ENCODE measurements at regions not wholly inside any gene's neighbourhood (a gene's known extent, or its start where the extent isn't known, plus 50 kb on each side); places are given as distances from the start of the nearest gene placed in this dataset.

DNA sequence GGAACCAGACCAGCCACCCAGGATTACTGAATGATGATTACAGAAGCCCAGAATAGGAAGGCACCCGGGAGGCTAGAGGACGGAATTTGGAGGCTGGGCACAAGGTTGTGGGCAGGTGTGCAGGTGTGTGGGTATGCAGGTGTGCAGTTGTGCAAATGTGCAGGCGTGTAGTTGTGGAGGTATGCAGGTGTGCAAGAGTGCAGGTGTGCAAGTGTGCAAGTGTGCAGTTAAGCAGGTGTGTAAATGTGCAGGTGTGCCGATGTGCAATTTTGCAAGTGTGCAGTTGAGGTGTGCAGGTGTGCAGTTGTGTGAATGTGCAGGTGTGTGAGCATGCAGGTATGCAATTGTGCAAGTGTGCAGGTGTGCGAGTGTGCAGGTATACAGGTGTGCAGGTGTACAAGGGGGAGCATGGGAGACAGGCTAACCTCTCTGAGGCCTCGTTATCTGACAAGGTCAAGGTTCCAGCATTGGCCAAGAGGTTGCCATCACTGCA lies 131.8 kb downstream of the KCTD15 start:
- in situ Hi-C loops (cut with HindIII; ENCODE audit: low pct_unique_long_range_greater_than_20kb, low sequenced_read_pairs): no loop called here
- no peak for DNase-seq (ENCODE audit: low read depth)

- in situ Hi-C loops (cut with HindIII; ENCODE audit: low pct_unique_long_range_greater_than_20kb, low sequenced_read_pairs): no loop called here
- DNase-seq (ENCODE audit: low read depth): no peak
Observed at GRCh38 chr19:33933931-33934330, 137.3 kb downstream of the KCTD15 start.

- DNase-seq (ENCODE audit: low read depth): no peak
Observed at GRCh38 chr19:33938821-33939220, 142.2 kb downstream of the KCTD15 start.

GRCh38 chr19:33941133-33941532 lies 144.5 kb downstream of the KCTD15 start:
- in situ Hi-C loops (cut with HindIII; ENCODE audit: low pct_unique_long_range_greater_than_20kb, low sequenced_read_pairs): no loop called here
- no peak for DNase-seq (ENCODE audit: low read depth)

More at GRCh38 chr19:33938821-33939220, 142.2 kb downstream of the KCTD15 start:
- in situ Hi-C loops (cut with HindIII; ENCODE audit: low pct_unique_long_range_greater_than_20kb, low sequenced_read_pairs): no loop called here

- in situ Hi-C loops (cut with HindIII; ENCODE audit: low pct_unique_long_range_greater_than_20kb, low sequenced_read_pairs): no loop called here
Observed at GRCh38 chr19:33946535-33947264, 150.0 kb downstream of the KCTD15 start.

DNA sequence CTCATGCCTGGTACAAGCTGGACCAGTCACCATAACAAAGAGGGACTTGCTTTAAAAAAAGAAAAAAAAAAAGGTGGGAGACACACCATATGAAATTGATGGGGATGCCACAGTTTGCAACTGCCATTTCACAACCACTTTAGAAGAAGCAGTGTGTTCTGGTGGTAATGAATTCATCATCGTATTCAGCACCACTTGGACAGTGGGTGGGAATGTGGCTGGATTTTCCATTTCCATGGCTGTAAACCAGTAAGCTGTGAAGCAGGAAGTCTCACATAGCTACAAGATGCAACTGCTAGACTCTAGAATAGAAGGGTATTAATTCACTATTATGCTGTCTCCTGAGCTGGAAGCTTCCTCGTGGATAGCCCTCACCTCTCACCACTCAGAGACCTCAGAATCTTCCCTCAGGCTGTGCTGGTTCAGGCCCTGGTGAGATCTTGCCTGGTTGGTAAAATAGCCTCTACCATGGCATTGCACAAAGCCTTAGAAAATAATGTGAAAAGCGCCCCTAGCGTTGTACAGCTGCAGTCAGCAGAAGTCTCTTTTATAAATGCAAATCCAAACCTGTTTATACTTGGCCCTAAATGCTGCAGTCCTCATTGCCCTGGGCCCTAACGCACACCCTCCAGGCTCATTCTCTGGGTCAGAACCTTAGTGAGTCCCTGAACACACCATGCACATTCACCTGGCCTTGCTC lies 150.7 kb downstream of the KCTD15 start:
- in situ Hi-C loops (cut with HindIII; ENCODE audit: low pct_unique_long_range_greater_than_20kb, low sequenced_read_pairs): no loop called here
- no peak for DNase-seq (ENCODE audit: low read depth)

More at GRCh38 chr19:33946535-33947264, 150.0 kb downstream of the KCTD15 start:
- no peak for DNase-seq (ENCODE audit: low read depth)

DNA sequence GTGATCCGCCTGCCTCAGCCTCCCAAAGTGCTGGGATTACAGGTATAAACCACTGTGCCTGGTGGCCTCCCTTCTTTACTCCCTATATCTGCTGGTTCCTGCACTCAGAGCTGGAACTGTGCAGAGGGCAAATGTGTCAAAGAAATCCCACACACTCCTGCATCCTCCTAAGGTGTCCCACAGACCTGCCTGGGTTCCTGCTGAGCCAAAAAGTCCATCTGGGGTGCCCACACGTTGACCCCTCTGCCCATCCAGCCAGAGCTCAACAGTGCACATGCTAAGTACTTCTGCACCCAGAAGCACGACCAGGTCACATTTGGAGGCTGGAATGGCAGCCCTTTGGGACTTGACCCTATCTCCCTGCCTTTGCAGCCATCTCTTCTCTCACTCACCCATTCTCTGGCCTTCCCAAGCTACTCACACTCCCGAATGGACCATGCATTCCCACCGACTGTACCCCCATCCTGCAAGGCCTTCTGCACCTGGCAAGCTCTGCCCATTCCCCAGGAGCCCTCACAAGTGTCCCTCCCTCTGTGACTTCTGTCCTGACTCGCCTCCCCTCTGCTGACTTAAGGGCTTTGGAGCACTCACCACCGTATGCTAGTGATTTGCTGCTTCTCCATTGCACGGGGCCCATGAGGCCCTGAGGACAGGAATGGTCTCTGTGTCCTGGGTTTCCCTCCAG lies 152.1 kb downstream of the KCTD15 start:
- no peak for DNase-seq (ENCODE audit: low read depth)

DNA sequence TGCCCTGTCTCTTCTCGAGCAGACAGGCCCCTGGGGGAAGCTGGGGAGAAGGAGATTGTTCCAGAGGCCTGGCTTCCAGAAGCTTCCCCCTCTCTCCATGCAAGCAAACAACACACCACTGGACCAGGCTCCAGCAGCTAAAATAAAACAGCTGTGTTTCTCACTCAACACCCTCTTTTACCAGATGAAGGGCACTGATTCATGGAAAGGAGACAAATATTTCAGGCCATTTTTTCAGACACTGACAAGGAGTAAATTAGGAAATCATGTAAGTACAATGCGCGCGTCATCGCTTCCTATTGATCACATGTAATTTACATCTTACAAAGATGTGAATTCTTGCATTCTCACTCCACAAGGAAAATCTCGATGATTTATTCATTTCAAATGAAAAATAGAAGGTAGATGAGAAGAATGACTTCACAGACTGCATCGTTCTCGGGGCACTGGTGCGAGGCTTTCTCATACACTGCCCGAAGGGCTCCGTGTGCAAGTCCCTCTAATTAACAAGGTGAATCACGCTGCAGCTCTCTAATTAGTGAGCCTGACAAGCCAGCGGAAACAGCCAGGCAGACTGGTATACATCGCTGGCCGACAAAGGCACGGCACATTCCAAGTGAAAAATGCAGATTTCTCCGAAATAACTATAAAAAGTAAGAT lies 153.6 kb downstream of the KCTD15 start:
- DNase-seq (ENCODE audit: low read depth): no peak
- in situ Hi-C loops (cut with HindIII; ENCODE audit: low pct_unique_long_range_greater_than_20kb, low sequenced_read_pairs): no loop called here

More for the DNA sequence above, 152.1 kb downstream of the KCTD15 start:
- in situ Hi-C loops (cut with HindIII; ENCODE audit: low pct_unique_long_range_greater_than_20kb, low sequenced_read_pairs): no loop called here

DNA sequence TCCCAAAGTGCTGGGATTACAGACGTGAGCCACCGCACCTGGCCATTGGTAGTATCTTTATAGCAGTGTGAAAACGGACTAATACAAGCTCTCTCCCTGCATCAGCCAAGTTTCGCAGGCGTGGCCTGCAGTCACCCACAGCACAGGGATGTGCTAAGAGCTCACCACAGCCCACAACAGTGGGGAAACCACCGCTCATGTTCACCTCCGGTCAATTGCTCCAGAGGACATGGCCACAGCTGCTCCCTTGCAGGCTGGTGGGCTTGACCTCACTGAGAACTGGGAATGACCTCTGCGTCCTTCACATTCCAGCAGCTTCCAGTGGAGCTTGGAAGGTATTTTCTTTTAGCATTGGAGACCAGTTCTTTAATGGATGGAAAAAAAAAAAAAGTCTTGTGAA lies 156.4 kb downstream of the KCTD15 start:
- DNase-seq (ENCODE audit: low read depth): no peak
- in situ Hi-C loops (cut with HindIII; ENCODE audit: low pct_unique_long_range_greater_than_20kb, low sequenced_read_pairs): no loop called here

DNA sequence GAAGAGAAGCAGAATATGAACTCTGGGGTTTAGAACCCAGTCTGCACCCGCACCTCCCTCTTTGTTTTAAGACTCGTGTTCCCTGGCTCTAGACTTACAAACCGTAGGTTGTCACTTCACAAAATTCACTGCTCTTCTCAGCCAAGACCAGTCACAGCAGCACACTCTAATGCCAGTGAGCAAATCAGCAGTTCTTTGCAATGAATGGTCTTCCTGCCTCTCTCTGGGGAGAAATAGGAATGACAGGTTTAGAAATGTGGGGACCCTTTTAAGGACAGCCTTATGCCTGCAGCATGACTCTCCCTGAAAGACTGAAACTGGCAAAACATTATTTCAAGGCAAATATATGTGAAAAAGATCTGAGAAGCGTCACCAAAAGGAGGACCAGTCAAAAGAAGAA lies 156.9 kb downstream of the KCTD15 start:
- in situ Hi-C loops (cut with HindIII; ENCODE audit: low pct_unique_long_range_greater_than_20kb, low sequenced_read_pairs): no loop called here
- no peak for DNase-seq (ENCODE audit: low read depth)

GRCh38 chr19:33954686-33955085 lies 158.0 kb downstream of the KCTD15 start:
- no peak for DNase-seq (ENCODE audit: low read depth)
- in situ Hi-C loops (cut with HindIII; ENCODE audit: low pct_unique_long_range_greater_than_20kb, low sequenced_read_pairs): no loop called here

GRCh38 chr19:33956941-33957340 lies 160.3 kb downstream of the KCTD15 start:
- DNase-seq (ENCODE audit: low read depth): no peak
- in situ Hi-C loops (cut with HindIII; ENCODE audit: low pct_unique_long_range_greater_than_20kb, low sequenced_read_pairs): no loop called here

- in situ Hi-C loops (cut with HindIII; ENCODE audit: low pct_unique_long_range_greater_than_20kb, low sequenced_read_pairs): no loop called here
- no peak for DNase-seq (ENCODE audit: low read depth)
Observed at GRCh38 chr19:33957804-33958203, 161.1 kb downstream of the KCTD15 start.

GRCh38 chr19:33960566-33960965 lies 163.9 kb downstream of the KCTD15 start:
- in situ Hi-C loops (cut with HindIII; ENCODE audit: low pct_unique_long_range_greater_than_20kb, low sequenced_read_pairs): no loop called here
- DNase-seq (ENCODE audit: low read depth): no peak

GRCh38 chr19:33962161-33962560 lies 165.5 kb downstream of the KCTD15 start:
- DNase-seq (ENCODE audit: low read depth): no peak
- in situ Hi-C loops (cut with HindIII; ENCODE audit: low pct_unique_long_range_greater_than_20kb, low sequenced_read_pairs): no loop called here

DNA sequence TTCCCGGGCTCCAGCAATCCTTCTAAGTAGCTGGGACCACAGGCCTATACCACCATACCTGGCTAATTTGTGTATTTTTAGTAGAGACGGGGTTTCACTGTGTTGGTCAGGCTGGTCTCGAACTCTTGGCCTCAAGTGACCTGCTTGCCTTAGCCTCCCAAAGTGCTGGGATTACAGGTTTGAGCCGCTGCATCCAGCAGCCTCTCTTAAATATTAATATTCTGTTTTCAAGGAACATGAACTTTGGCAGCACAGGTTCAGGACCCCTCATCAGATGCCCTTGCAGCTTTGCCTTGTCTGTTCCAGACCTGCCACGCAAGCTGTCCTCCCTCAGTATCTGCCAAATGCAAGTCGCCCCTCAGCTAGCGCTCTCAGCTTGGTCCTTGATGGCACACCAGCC lies 166.8 kb downstream of the KCTD15 start:
- in situ Hi-C loops (cut with HindIII; ENCODE audit: low pct_unique_long_range_greater_than_20kb, low sequenced_read_pairs): no loop called here
- DNase-seq (ENCODE audit: low read depth): no peak

GRCh38 chr19:33971073-33971472 lies 174.4 kb downstream of the KCTD15 start:
- no peak for DNase-seq (ENCODE audit: low read depth)
- in situ Hi-C loops (cut with HindIII; ENCODE audit: low pct_unique_long_range_greater_than_20kb, low sequenced_read_pairs): no loop called here

DNA sequence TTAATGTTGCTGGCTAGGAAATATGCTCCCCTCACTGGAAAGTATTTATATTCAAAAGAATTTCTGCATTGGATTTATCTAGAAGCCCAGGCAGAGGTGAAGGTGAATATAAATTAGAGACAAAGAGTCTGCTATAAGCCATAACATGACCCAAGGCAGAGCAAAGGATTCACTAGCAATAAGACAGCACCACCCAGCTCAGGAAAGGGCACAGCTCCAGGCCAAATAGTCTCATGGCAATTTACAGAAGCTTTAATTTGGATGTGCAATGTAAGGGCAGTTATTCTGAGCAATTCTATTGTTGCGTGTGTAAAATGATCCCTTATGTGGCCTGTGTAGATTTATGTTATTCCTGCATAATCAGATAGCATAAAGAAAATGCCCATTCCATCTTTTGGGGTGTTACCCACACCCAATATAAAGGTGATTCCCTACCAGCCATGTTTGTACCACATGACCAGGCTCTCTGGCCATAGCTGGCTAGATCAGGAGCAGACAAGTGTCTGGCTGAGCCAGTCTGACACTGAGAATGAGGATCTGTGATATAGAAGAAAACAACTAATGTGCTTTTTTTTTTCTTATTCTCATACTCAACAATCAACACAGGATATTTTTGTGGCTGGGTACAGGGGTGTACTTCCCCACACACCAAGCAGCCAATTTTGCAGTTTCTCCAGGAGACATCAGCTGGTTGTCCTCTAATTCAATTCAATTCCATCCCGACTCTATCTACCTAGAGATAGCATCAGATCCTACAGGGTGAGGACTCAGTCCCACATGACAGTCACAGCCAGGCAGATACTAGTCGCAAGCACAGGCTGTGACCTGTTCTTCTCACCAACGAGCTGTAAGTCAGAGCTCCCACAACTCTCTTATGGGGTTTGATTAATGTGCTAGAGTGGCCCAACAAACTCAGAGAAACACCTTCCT lies 181.4 kb downstream of the KCTD15 start:
- in situ Hi-C loops (cut with HindIII; ENCODE audit: low pct_unique_long_range_greater_than_20kb, low sequenced_read_pairs): no loop called here
- DNase-seq (ENCODE audit: low read depth): no peak
